Motor neuron (in vitro differentiated cells): ENCODE measurements at regions not wholly inside any gene's neighbourhood (a gene's known extent, or its start where the extent isn't known, plus 50 kb on each side); places are given as distances from the start of the nearest gene placed in this dataset.

Experiments
- ATAC-seq, 8 experiments: fragments of 200-7000 bp; cut with Tn5 transposase; replicated peaks in 6 of 8; 2 replicates each; pipeline ENCODE4 v1.8.0; 2021; ENCODE audit warnings: mild to moderate bottlenecking in 8 of 8, moderate library complexity in 8 of 8
- H3K27ac ChIP-seq, 2 donors: fragments of 250-450 bp; sonication (Bioruptor Pico); 2 replicates each; pipeline ENCODE4 v1.9.0; 2021; ENCODE audit warnings: antibody characterized with exemption in 2 of 2, mild to moderate bottlenecking in 2 of 2, moderate library complexity in 1 of 2
- H3K4me1 ChIP-seq, 2 donors: fragments of 250-450 bp; sonication (Bioruptor Pico); replicated peaks in 1 of 2; 2 replicates each; pipeline ENCODE4 v1.6.1; 2021; ENCODE audit warnings: antibody characterized with exemption in 2 of 2, mild to moderate bottlenecking in 2 of 2, moderate library complexity in 1 of 2
- H3K4me3 ChIP-seq, 5 donors: fragments of 250-450 bp; sonication (Bioruptor Pico); 2 replicates each; pipeline ENCODE4 v1.9.0; 2021; ENCODE audit warnings: antibody characterized with exemption in 5 of 5, mild to moderate bottlenecking in 5 of 5, moderate library complexity in 4 of 5
- WGBS, 10 experiments: fragments of 450-650 bp; shearing (Covaris generic); methylation state at CpG; one replicate each; pipeline ENCODE4 v1.0.0; 2022; 5-methylcytosine and 5-hydroxymethylcytosine counted together
- in situ Hi-C, 9 experiments: fragments of 400-800 bp; cut with MboI; loops; one replicate each; pipeline ENCODE4 v1.15.0; 2021; ENCODE audit warnings: low sequenced_read_pairs in 9 of 9, low pct_unique_long_range_greater_than_20kb in 2 of 9; ENCODE audit not compliant: unreplicated experiment in 9 of 9

- no peak overlapping the region for H3K4me3 ChIP-seq
- ATAC-seq, result no peak
- 0 to 100% (median 75%) methylated on average over 1 of the region's 1 CpG; no CpG with 5 or more reads in 1 of the 10 experiments for WGBS, 10 experiments
- no peak overlapping the region for H3K27ac ChIP-seq
- in situ Hi-C loops, result no loop called here
- H3K4me1 ChIP-seq, result no peaks in the 10 kb centered on the region
Observed at GRCh38 chr21:24868117-24868516, 739.2 kb downstream of the MRPL39 start.

GRCh38 chr21:24861471-24861870 is 745.8 kb downstream of the MRPL39 start:
- Histone ChIP-seq H3K27ac (no peak overlapping the region), H3K4me3 (no peak overlapping the region), H3K4me1 (no peaks in the 10 kb centered on the region)
- in situ Hi-C loops, result no loop called here
- ATAC-seq, result no peak
- WGBS, 10 experiments, result 0 to 100% (median 70%) methylated on average over 1 of the region's 1 CpG; no CpG with 5 or more reads in 3 of the 10 experiments

GRCh38 chr21:24856326-24856725 is 751.0 kb downstream of the MRPL39 start:
- 0 to 63% (median 25%) methylated on average over 1 of the region's 1 CpG; no CpG with 5 or more reads in 1 of the 10 experiments for WGBS, 10 experiments
- Histone ChIP-seq H3K4me3 (no peak overlapping the region), H3K27ac (no peak overlapping the region), H3K4me1 (no peaks in the 10 kb centered on the region)
- no peak for ATAC-seq
- in situ Hi-C loops, result no loop called here

- Histone ChIP-seq H3K4me3 (no peak overlapping the region), H3K27ac (no peak overlapping the region), H3K4me1 (no peaks in the 10 kb centered on the region)
- ATAC-seq, result no peak
- WGBS, 10 experiments, result 0 to 88% (median 42%) methylated on average over 1 of the region's 1 CpG; no CpG with 5 or more reads in 6 of the 10 experiments
- in situ Hi-C loops, result no loop called here
Observed at GRCh38 chr21:24852610-24853195, 754.6 kb downstream of the MRPL39 start.

- in situ Hi-C loops, result no loop called here
- no peak overlapping the region for H3K4me3 ChIP-seq
- 0 to 92% (median 56%) methylated on average over 1 of the region's 1 CpG; no CpG with 5 or more reads in 2 of the 10 experiments for WGBS, 10 experiments
- no peak for ATAC-seq
- no peaks in the 10 kb centered on the region for H3K4me1 ChIP-seq
- no peak overlapping the region for H3K27ac ChIP-seq
Observed at GRCh38 chr21:24850121-24850520, 757.2 kb downstream of the MRPL39 start.

- WGBS, 10 experiments, result 0 to 84% (median 33%) methylated on average over 1 to 5 of the region's 5 CpGs; no CpG with 5 or more reads in 3 of the 10 experiments
- H3K27ac ChIP-seq, result no peak overlapping the region
- no peaks in the 10 kb centered on the region for H3K4me1 ChIP-seq
- no peak overlapping the region for H3K4me3 ChIP-seq
- no peak for ATAC-seq
- in situ Hi-C loops, result no loop called here
Observed at GRCh38 chr21:24844671-24845070, 762.6 kb downstream of the MRPL39 start.

GRCh38 chr21:24840287-24840686 is 767.0 kb downstream of the MRPL39 start:
- in situ Hi-C loops, result no loop called here
- Histone ChIP-seq H3K27ac (no peak overlapping the region), H3K4me3 (no peak overlapping the region), H3K4me1 (no peaks in the 10 kb centered on the region)
- WGBS, 10 experiments, result 48 to 95% (median 70%) methylated on average over 2 to 4 of the region's 30 CpGs; no CpG with 5 or more reads in 5 of the 10 experiments
- no peak for ATAC-seq

- 0 to 91% (median 18%) methylated on average over 1 of the region's 1 CpG; no CpG with 5 or more reads in 3 of the 10 experiments for WGBS, 10 experiments
- no peak overlapping the region for H3K27ac ChIP-seq
- ATAC-seq, result no peak
- H3K4me1 ChIP-seq, result no peaks in the 10 kb centered on the region
- H3K4me3 ChIP-seq, result no peak overlapping the region
- in situ Hi-C loops, result no loop called here
Observed at GRCh38 chr21:24832961-24833360, 774.3 kb downstream of the MRPL39 start.

- in situ Hi-C loops, result no loop called here
- ATAC-seq, result peak in 1 of 8 experiments; percentile 35
- H3K4me1 ChIP-seq, result no peaks in the 10 kb centered on the region
- WGBS, 10 experiments, result 0 to 89% (median 60%) methylated on average over 1 of the region's 1 CpG; no CpG with 5 or more reads in 5 of the 10 experiments
- H3K27ac ChIP-seq, result no peak overlapping the region
- H3K4me3 ChIP-seq, result no peak overlapping the region
Observed at GRCh38 chr21:24829397-24829796, 777.9 kb downstream of the MRPL39 start.

GRCh38 chr21:24826822-24827221 is 780.5 kb downstream of the MRPL39 start:
- 0 to 100% (median 92%) methylated on average over 1 of the region's 1 CpG; no CpG with 5 or more reads in 3 of the 10 experiments for WGBS, 10 experiments
- Histone ChIP-seq H3K27ac (no peak overlapping the region), H3K4me3 (no peak overlapping the region), H3K4me1 (no peaks in the 10 kb centered on the region)
- in situ Hi-C loops, result no loop called here
- no peak for ATAC-seq

- no peak for ATAC-seq
- H3K4me3 ChIP-seq, result no peak overlapping the region
- in situ Hi-C loops, result no loop called here
- WGBS, 10 experiments, result 4 to 70% (median 40%) methylated on average over 2 to 4 of the region's 4 CpGs; no CpG with 5 or more reads in 1 of the 10 experiments
- no peaks in the 10 kb centered on the region for H3K4me1 ChIP-seq
- no peak overlapping the region for H3K27ac ChIP-seq
Observed at GRCh38 chr21:24825348-24825747, 781.9 kb downstream of the MRPL39 start.

- in situ Hi-C loops, result no loop called here
- Histone ChIP-seq H3K4me1 (no peaks in the 10 kb centered on the region), H3K27ac (no peak overlapping the region), H3K4me3 (no peak overlapping the region)
- 4 to 100% (median 75%) methylated on average over 1 to 4 of the region's 4 CpGs for WGBS, 10 experiments
- ATAC-seq, result no peak
Observed at GRCh38 chr21:24824209-24824608, 783.1 kb downstream of the MRPL39 start.

- 20 to 100% (median 76%) methylated on average over 1 to 2 of the region's 2 CpGs; no CpG with 5 or more reads in 3 of the 10 experiments for WGBS, 10 experiments
- in situ Hi-C loops, result no loop called here
- Histone ChIP-seq H3K4me1 (no peaks in the 10 kb centered on the region), H3K27ac (no peak overlapping the region), H3K4me3 (no peak overlapping the region)
- ATAC-seq, result no peak
Observed at GRCh38 chr21:24823247-24823646, 784.0 kb downstream of the MRPL39 start.

- peak in 1 of 8 experiments; percentile 78 for ATAC-seq
- in situ Hi-C loops, result no loop called here
- Histone ChIP-seq H3K4me1 (no peaks in the 10 kb centered on the region), H3K27ac (no peak overlapping the region), H3K4me3 (no peak overlapping the region)
- WGBS, 10 experiments, result 0 to 67% (median 17%) methylated on average over 1 to 3 of the region's 3 CpGs; no CpG with 5 or more reads in 2 of the 10 experiments
Observed at GRCh38 chr21:24785033-24785432, 822.2 kb downstream of the MRPL39 start.
